HL-60/S4 treated with retinoic acid at 250 ng/mL for 4 days and 3 days (cell line): ENCODE measurements at regions not wholly inside any gene's neighbourhood (a gene's known extent, or its start where the extent isn't known, plus 50 kb on each side); places are given as distances from the start of the nearest gene placed in this dataset.

Experiments used
- in situ Hi-C: fragments of 300-500 bp; cut with MboI; formaldehyde crosslinking; loops from 2 replicates; pipeline ENCODE4 v1.7.0; 2022; ENCODE audit warnings: low sequenced_read_pairs

GRCh38 chr22:27260087-27260698 is 541.4 kb downstream of the MN1 start:
- in situ Hi-C loops: no loop called here

DNA sequence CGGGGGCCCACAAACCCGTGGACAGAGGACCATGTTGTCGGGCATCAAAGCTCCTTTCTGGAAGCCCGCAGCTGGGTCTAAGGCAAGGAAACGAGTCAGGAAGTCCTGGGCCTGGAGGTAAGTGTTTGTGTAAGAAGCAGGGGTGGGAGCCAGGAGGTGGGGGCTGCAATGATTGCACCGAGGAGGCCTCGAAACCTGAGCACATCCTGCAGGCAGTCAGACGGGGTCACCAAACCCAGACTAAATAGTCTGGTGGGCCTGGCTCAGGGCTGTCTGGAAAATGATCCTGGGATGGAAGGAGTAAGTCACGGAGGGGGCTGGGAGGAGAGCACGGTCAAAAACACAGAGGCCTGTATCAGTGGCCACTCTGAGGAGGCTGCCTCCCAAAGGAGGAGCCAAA is 539.2 kb downstream of the MN1 start:
- in situ Hi-C loops: no loop called here

- in situ Hi-C loops: no loop called here
These were observed 537.4 kb downstream of the MN1 start for GRCh38 chr22:27264184-27264583.

DNA sequence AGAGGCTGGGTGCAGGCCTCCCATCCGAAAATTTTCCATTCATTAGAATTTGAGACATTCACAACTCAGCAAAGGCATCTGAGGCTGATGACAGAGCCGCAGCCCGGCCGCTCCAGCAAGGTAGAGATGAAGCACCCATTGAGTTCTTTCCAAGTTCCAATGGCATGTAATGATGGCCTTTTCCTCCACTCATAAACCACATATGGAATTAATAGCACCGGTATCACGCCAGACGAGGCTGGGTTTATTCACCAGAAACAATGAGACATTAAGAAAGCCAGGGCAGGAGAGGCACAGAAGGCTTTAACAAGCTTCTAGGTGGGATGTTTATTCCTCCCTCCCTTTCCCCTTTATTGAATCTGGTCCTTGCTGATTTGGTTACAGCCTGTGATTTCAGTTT is 534.4 kb downstream of the MN1 start:
- in situ Hi-C loops: no loop called here

DNA sequence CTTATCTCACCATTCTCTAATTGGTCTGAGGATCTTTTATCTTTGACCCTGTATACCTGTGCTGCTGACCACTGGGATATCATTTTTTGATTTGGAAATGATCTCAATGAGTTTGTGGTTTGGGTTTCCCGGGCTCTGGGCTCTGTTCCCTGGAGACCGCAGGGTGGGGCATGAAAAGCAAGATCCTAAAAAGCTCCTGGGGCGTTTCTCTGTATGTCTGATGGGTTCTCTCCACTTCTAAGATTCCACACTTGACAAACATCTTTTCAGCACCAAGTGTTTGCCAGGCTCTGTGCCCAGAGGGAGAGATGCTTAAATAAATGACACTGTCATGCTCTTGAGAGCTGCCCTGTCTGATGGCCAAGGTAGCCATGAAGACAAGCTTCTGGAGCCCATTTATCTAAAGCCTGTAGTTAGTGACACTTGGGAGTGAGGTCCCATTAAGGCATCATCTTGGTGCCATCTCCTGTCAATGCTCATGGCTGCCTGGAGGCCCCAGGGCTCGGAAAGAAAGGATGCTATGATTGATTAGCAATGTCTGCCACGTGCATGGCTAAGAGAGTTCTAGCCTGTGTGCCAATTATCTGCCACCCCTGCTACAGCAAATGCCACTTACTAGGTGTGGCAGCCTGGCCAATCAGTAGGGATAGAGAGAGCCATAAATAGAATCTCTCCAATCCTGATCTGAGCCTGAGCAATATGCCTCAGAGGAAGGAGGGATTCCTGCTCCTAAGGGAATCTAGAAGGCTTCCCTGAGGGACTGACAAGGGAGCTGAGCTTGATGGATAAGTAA is 531.6 kb downstream of the MN1 start:
- in situ Hi-C loops: no loop called here

- in situ Hi-C loops: no loop called here
These were observed 530.6 kb downstream of the MN1 start for GRCh38 chr22:27270818-27271510.

DNA sequence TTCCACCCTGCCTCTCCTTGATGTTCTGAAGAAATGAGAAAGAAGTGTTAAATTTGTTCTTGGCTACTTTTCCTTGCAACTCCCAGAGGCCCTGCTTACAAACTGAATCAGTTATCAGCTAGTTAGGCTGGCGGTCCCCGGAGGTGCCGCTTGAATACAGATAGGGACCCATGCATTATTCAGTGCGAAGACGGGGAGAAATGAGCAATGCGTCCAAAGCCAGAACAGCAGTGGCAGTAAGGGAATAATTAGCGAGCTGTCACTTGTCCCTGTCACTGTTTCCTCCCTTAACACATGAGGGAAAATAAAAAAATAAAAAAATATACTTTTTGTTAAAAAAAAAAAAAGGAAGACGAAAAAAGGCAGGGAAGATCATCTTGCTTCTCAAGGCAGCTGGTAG is 528.1 kb downstream of the MN1 start:
- in situ Hi-C loops: no loop called here

- in situ Hi-C loops: no loop called here
These were observed 527.7 kb downstream of the MN1 start for GRCh38 chr22:27273853-27274252.

DNA sequence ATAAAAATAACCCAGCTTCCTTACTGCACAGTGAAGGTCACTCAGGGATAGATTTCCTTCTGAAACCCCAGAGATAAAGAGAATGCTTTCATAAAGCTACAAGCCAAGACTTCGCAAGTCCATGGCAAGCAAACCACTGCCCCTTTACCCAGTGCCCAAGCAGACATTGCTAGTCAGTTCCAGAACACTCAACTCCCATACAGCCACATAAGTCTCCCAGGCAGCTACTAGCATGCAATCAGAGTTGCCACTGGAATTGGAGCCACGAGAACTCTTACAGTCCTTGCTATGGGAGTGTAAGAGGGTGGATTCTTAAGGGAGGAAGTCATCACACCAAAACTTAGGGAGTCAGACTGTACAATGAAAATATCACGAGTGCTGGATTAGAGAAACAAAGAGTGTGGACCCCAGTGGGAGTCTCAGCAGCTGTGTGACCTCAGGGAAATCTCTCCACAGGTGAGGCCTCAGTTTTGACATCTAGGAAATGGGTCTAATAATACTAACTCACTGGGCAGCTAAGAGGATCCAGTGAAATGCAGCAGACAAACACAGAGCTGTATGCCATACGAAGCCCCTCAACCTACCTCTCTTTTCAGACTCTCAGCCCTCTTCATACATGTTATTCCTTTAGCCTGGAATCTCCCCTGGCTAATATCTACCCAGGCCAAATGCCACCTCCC is 526.6 kb downstream of the MN1 start:
- in situ Hi-C loops: no loop called here

DNA sequence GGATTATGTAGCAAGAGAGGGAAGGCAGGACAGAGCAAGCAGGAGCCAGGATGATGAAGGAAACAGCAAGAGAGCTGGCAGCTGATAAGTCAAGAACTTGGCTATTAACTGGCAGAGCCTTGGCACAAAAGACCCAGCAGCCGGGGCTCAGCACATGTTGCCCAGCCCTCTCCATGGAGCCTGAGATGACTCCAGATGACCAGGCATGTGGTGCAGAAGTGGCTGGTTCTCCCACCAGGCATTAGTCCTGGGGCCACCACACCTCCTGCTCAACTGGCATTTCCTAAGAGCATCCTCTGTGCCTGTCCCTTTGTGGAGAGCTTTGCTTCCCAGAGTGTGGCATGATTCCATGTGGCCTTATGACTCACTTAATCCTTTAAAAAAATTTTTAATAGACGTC is 522.6 kb downstream of the MN1 start:
- in situ Hi-C loops: no loop called here

GRCh38 chr22:27283240-27283639 is 518.3 kb downstream of the MN1 start:
- in situ Hi-C loops: no loop called here

- in situ Hi-C loops: no loop called here
These were observed 517.8 kb downstream of the MN1 start for GRCh38 chr22:27283714-27284113.

GRCh38 chr22:27284324-27284723 is 517.2 kb downstream of the MN1 start:
- in situ Hi-C loops: no loop called here

DNA sequence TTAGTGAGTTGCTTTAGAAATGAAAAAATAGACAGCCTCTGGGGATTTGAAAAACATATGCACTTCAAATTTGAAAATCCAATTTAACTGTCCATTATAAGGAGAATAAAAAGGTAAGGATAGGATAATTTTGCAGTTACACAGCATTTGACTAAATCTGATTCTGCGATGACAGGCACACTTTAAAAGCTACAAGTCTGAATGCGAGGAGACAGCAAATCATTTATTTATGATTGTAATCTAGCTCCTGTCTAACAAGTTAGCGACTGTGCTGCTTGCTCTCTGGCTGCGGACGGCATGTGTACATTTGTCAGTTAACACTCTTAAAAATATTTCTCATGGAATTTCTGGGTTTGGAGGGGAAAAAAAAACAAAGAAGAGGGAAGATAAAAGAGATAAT is 514.8 kb downstream of the MN1 start:
- in situ Hi-C loops: no loop called here

DNA sequence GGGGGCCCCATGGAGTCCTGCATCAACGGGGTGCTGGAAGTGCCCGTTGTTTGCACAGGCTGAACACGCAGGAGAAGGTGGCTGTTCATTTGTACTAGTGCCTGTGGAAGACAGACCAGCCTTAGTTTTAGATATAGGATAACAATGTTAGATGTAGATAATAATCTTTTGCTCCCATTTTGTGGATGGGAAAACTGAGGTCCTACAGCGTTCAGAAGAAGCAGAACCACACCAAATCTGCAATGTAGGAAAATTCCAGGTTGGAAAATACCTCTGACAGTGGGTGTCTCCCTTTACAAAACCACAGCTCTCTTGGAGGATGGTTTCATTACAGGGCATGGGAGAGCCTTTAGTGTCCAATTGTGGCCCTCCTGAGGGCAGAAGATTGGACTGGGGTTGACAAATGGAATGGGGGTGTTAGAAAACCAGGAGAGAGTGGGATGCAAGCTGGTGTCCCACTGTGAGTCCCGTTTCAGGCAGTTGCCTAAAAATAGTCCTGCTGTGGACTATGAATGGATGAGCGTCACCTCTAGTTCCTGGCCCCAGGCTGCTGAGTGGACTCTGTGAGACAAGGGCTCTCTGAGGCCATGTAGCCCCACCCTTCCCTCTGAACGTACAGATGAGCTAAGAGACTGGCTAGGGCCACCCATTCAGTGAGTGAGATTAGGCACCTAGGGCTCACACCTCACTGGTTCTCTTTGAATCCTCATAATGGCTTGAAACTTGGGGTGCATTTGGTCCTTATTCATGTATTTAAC is 508.8 kb downstream of the MN1 start:
- in situ Hi-C loops: no loop called here

GRCh38 chr22:27293721-27294445 is 507.7 kb downstream of the MN1 start:
- in situ Hi-C loops: no loop called here

DNA sequence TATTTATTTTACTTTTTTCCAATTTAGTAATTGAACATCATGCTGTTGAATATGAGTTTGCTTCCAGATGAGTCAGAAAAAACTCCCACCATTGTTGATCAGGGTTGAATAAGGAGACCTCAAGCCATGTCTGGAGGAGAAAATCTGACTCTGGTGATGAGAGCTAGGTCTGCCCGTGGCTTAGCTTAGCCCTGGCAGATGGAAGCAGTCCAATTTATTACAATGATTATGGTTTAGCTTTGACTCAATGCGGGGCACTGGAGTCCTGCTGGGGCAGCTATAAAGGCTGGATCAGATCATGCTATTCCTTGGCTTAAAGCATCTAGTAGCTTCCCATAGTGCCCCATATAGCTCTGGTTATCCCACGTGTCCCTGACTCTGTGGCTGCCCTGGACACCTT is 506.5 kb downstream of the MN1 start:
- in situ Hi-C loops: no loop called here

- in situ Hi-C loops: no loop called here
These were observed 506.0 kb downstream of the MN1 start for GRCh38 chr22:27295605-27296004.

DNA sequence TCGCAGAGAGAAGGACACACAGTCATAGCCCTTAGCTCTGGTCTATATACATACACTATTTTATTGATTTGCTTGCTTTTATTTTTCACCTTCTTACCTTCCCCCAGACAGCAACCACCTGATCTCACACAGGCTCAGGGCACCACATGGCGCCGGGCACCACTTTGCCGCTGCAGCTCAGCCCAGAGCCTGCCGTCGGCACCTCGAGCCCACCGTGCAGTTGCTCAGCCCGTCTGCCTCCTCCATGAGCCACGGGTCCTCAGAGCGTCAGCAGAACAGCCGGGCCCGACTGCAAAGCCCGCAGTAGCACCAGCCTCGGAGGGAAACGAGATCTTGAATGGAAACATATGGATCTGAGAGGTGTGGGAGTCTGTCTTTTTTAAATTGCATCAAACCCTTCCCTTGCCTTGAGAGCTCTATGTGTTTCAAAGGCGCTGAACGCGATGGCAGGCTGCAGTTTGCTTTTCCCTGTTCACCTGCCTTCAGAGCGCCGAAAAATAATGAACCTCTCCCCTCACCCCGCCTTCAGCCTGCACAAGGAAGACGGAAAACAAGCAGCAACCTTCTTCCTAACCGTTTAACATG is 505.4 kb downstream of the MN1 start:
- in situ Hi-C loops: no loop called here

- in situ Hi-C loops: no loop called here
These were observed 504.4 kb downstream of the MN1 start for GRCh38 chr22:27297125-27297524.
